ENCODE measurements at regions not wholly inside any gene's neighbourhood (a gene's known extent, or its start where the extent isn't known, plus 50 kb on each side); places are given as distances from the start of the nearest gene placed in this dataset.

DNA sequence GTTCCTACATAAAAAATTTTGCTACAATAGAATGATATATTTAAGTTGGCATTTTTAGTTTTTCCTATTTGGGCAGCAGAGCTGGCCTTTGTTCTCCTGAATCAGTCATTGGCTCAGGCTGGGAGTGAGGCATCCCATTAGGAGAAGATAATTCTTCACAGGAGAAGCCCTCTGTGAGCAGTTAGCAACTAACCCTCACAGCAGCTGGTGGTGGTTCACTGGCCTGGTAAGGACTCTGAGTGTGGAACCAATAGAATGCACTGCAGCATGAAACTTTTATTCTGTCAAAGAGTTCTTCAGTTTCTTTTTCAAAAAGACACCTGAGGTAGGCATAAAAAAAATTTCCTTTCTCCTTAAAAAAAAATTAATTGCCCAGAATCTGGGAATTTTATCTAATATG lies 562.6 kb downstream of the ZNF385D start:
- H3K9me3 ChIP-seq (ENCODE audit: control insufficient read depth, insufficient read depth, low read depth, low read length), result no peaks in the 10 kb centered on the region
- POLR2A ChIA-PET, result no interaction called here
- TF ChIP-seq BCL11B (tag by site-specific recombination; IDR thresholded peaks at IDR 0.05; ENCODE audit: low read depth) (no peak), AEBP2 (tag by site-specific recombination; IDR thresholded peaks at IDR 0.05; ENCODE audit: borderline replicate concordance) (no peak), GLIS2 (tag by site-specific recombination; IDR thresholded peaks at IDR 0.05) (no peak), ATF2 (tag by site-specific recombination; IDR thresholded peaks at IDR 0.05; ENCODE audit: low read depth) (no peak), ZNF777 (tag by site-specific recombination; IDR thresholded peaks at IDR 0.05; ENCODE audit: borderline replicate concordance) (no peak), PRDM2 (tag by site-specific recombination; IDR thresholded peaks at IDR 0.05; ENCODE audit: borderline replicate concordance) (no peak), SALL2 (tag by site-specific recombination; IDR thresholded peaks at IDR 0.05; ENCODE audit: borderline replicate concordance) (no peak), ZNF133 (tag by site-specific recombination; IDR thresholded peaks at IDR 0.05) (no peak), HOXD13 (CRISPR knock-in tag; IDR thresholded peaks at IDR 0.05; ENCODE audit: borderline replicate concordance) (no peak), ZBTB6 (tag by site-specific recombination; IDR thresholded peaks at IDR 0.05) (no peak), KLF8 (tag by site-specific recombination; IDR thresholded peaks at IDR 0.05) (no peak), ZBTB17 (tag by site-specific recombination; IDR thresholded peaks at IDR 0.05) (no peak), OVOL3 (tag by site-specific recombination; IDR thresholded peaks at IDR 0.05) (no peak), ZNF529 (tag by site-specific recombination; IDR thresholded peaks at IDR 0.05; ENCODE audit: insufficient replicate concordance) (no peak), ZNF626 (tag by site-specific recombination; IDR thresholded peaks at IDR 0.05) (no peak), IKZF3 (tag by site-specific recombination; IDR thresholded peaks at IDR 0.05) (no peak), EGR2 (tag by site-specific recombination; IDR thresholded peaks at IDR 0.05; ENCODE audit: low read depth) (no peak)
- TF ChIP-seq, protein P1, sequence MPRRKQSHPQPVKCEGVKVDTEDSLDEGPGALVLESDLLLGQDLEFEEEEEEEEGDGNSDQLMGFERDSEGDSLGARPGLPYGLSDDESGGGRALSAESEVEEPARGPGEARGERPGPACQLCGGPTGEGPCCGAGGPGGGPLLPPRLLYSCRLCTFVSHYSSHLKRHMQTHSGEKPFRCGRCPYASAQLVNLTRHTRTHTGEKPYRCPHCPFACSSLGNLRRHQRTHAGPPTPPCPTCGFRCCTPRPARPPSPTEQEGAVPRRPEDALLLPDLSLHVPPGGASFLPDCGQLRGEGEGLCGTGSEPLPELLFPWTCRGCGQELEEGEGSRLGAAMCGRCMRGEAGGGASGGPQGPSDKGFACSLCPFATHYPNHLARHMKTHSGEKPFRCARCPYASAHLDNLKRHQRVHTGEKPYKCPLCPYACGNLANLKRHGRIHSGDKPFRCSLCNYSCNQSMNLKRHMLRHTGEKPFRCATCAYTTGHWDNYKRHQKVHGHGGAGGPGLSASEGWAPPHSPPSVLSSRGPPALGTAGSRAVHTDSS (tag by site-specific recombination; IDR thresholded peaks at IDR 0.05), result no peak
- no peaks in the 10 kb centered on the region for H3K4me1 ChIP-seq (ENCODE audit: control insufficient read depth, insufficient read depth, low read length)
- no peaks in the 10 kb centered on the region for H3K36me3 ChIP-seq (ENCODE audit: control insufficient read depth in 2 of 2, insufficient read depth in 1 of 2, low read length in 2 of 2)
- H3K4me3 ChIP-seq (ENCODE audit: low read depth, low read length), result no peak overlapping the region
- H3K27ac ChIP-seq (ENCODE audit: extremely low read depth, low read depth, low read length), result no peak overlapping the region
- CTCF ChIA-PET, result interaction anchor here (0.6 kb wide), 1 partner anchor 369 kb away, joined by 6 read pairs; no protein-coding TSS in a partner anchor
